ENCODE measurements at regions not wholly inside any gene's neighbourhood (a gene's known extent, or its start where the extent isn't known, plus 50 kb on each side); places are given as distances from the start of the nearest gene placed in this dataset.

DNA sequence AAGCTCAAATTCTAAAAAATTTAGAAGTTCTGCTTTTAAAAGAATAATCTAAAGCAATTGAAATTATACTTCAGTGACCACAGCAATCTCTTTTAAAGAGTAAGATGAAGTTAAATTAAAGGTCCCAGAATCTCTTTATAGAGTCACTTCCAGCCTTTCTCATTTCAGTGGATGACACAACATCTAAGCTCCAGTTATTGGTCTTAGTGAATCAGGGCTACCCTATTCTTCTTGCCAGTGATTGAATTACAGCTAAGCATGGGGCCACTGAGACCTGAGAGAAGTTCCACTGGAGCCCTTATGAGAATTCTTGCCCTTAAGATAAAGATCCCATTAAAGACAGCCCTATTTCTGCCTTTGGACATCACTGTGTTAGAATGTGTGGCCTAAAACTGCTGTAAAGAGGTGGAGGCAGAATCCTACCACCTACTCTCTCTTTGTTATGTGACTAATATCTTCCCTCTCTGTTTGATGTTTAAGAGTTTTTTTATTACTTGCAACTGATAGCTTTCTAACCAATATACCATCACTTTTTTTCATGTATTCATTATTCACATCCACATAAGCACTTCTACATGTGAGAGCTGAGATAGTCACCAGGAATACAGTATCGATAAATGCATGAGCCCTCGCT lies 128.6 kb downstream of the UNC5CL start:
- TF ChIP-seq, protein P1, sequence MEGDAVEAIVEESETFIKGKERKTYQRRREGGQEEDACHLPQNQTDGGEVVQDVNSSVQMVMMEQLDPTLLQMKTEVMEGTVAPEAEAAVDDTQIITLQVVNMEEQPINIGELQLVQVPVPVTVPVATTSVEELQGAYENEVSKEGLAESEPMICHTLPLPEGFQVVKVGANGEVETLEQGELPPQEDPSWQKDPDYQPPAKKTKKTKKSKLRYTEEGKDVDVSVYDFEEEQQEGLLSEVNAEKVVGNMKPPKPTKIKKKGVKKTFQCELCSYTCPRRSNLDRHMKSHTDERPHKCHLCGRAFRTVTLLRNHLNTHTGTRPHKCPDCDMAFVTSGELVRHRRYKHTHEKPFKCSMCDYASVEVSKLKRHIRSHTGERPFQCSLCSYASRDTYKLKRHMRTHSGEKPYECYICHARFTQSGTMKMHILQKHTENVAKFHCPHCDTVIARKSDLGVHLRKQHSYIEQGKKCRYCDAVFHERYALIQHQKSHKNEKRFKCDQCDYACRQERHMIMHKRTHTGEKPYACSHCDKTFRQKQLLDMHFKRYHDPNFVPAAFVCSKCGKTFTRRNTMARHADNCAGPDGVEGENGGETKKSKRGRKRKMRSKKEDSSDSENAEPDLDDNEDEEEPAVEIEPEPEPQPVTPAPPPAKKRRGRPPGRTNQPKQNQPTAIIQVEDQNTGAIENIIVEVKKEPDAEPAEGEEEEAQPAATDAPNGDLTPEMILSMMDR (IDR thresholded peaks at IDR 0.05): no peak
- no peak for TF ChIP-seq POLR2A (IDR thresholded peaks at IDR 0.05)
